ENCODE measurements at regions not wholly inside any gene's neighbourhood (a gene's known extent, or its start where the extent isn't known, plus 50 kb on each side); places are given as distances from the start of the nearest gene placed in this dataset.

- no peak for TF ChIP-seq MTA3 (IDR thresholded peaks at IDR 0.05; ENCODE audit: borderline replicate concordance)
- TF ChIP-seq ATF7 (IDR thresholded peaks at IDR 0.05): no peak
- 0 out of 2 replicates have a peak, but pooled peaks have one; percentile 24 for TF ChIP-seq MAX (CRISPR knock-in tag; IDR thresholded peaks at IDR 0.05)
- peak; percentile 77 for TF ChIP-seq ZBTB33 (CRISPR knock-in tag; IDR thresholded peaks at IDR 0.05)
- no peak for TF ChIP-seq ZNF586 (CRISPR knock-in tag; conservative IDR thresholded peaks at IDR 0.05)
- no peak for TF ChIP-seq ZNF717 (CRISPR knock-in tag; IDR thresholded peaks at IDR 0.05)
- TF ChIP-seq ZBTB49 (CRISPR knock-in tag; IDR thresholded peaks at IDR 0.05; ENCODE audit: borderline replicate concordance): no peak
- TF ChIP-seq ZNF395 (CRISPR knock-in tag; IDR thresholded peaks at IDR 0.05): no peak
- TF ChIP-seq TRIM28 (IDR thresholded peaks at IDR 0.05): 0 out of 2 replicates have a peak, but pooled peaks have one; percentile 56
- peak in 1 of 2 experiments; percentile 19; a peak in 1 of 4 replicates for TF ChIP-seq RAD21 (CRISPR knock-in tag; conservative IDR thresholded peaks at IDR 0.05 in 1 of 2, IDR thresholded peaks at IDR 0.05 in 1 of 2)
- no peak for TF ChIP-seq ZNF445 (CRISPR knock-in tag; IDR thresholded peaks at IDR 0.05; ENCODE audit: low read depth)
- TF ChIP-seq SRF (CRISPR knock-in tag; IDR thresholded peaks at IDR 0.05): no peak
- TF ChIP-seq JUND (IDR thresholded peaks at IDR 0.05; ENCODE audit: borderline replicate concordance, low read depth, low read length): no peak
- TF ChIP-seq JUND (tag; IDR thresholded peaks at IDR 0.05; ENCODE audit: borderline replicate concordance, low read depth, low read length): no peak
- peak; percentile 34 to 69 (median 65) for TF ChIP-seq CTCF (IDR thresholded peaks at IDR 0.05 in 2 of 3, conservative IDR thresholded peaks at IDR 0.05 in 1 of 3; ENCODE audit: insufficient read depth in 2 of 3, low read depth in 1 of 3, low read length in 3 of 3)
- no peak for TF ChIP-seq HLTF (IDR thresholded peaks at IDR 0.05)
- TF ChIP-seq L3MBTL2 (IDR thresholded peaks at IDR 0.05): peak; percentile 42; the same call in 1 of the 2 replicates
- no peak for TF ChIP-seq ILF3 (IDR thresholded peaks at IDR 0.05; ENCODE audit: borderline replicate concordance)
- TF ChIP-seq CREB5 (CRISPR knock-in tag; IDR thresholded peaks at IDR 0.05): no peak
- no peak for TF ChIP-seq ZBED1 (IDR thresholded peaks at IDR 0.05)
These were observed 100.5 kb downstream of the WT1 start (continued) for GRCh38 chr11:32334822-32335221.

All from K562 (cell line).